Choroid plexus epithelial cell (primary cell): ENCODE measurements at regions not wholly inside any gene's neighbourhood (a gene's known extent, or its start where the extent isn't known, plus 50 kb on each side); places are given as distances from the start of the nearest gene placed in this dataset.

Experiments used
- DNase-seq: peaks from one replicate; pipeline ENCODE4 v3.0.0-alpha.2; 2010; ENCODE audit warnings: low read depth
- H3K4me3 ChIP-seq: 2 replicates; pipeline ENCODE4 v1.5.1; 2011; ENCODE audit warnings: low read depth, mild to moderate bottlenecking, control low read depth, low read length, moderate library complexity
- CTCF ChIP-seq: conservative IDR thresholded peaks from 2 replicates; pipeline ENCODE4 v1.5.1; 2011; ENCODE audit warnings: low read depth, mild to moderate bottlenecking, control low read depth, inconsistent platforms, low read length, moderate library complexity

- DNase-seq, result no peak
These were observed 74.3 kb upstream of the TOMM7 start for GRCh38 chr7:22896917-22897316.

GRCh38 chr7:22895828-22896165 lies 73.1 kb upstream of the TOMM7 start:
- TF ChIP-seq CTCF, result no peak
- no peak for DNase-seq
- no peak overlapping the region for H3K4me3 ChIP-seq

More at GRCh38 chr7:22896917-22897316, 74.3 kb upstream of the TOMM7 start:
- no peak overlapping the region for H3K4me3 ChIP-seq
- TF ChIP-seq CTCF, result no peak

- no peak overlapping the region for H3K4me3 ChIP-seq
- TF ChIP-seq CTCF, result no peak
- DNase-seq, result no peak
These were observed 72.6 kb upstream of the TOMM7 start for GRCh38 chr7:22895140-22895827.

- no peak for TF ChIP-seq CTCF
- H3K4me3 ChIP-seq, result no peak overlapping the region
- DNase-seq, result no peak
These were observed 71.9 kb upstream of the TOMM7 start for GRCh38 chr7:22894546-22894945.

- TF ChIP-seq CTCF, result no peak
- no peak overlapping the region for H3K4me3 ChIP-seq
- no peak for DNase-seq
These were observed 68.1 kb upstream of the TOMM7 start for GRCh38 chr7:22890773-22891172.

- DNase-seq, result no peak
- H3K4me3 ChIP-seq, result no peak overlapping the region
- no peak for TF ChIP-seq CTCF
These were observed 63.2 kb upstream of the TOMM7 start for GRCh38 chr7:22885797-22886261.

- no peak overlapping the region for H3K4me3 ChIP-seq
- peak; percentile 25 for DNase-seq
- no peak for TF ChIP-seq CTCF
These were observed 62.5 kb upstream of the TOMM7 start for GRCh38 chr7:22884911-22885788.
